ENCODE measurements at regions not wholly inside any gene's neighbourhood (a gene's known extent, or its start where the extent isn't known, plus 50 kb on each side); places are given as distances from the start of the nearest gene placed in this dataset.

GRCh38 chr7:84803979-84804378 lies 382.9 kb downstream of the SEMA3D start:
- peaks cover 2% of the 10 kb centered on the region for H3K9me3 Mint-ChIP-seq
- no peaks in the 10 kb centered on the region for H3K36me3 Mint-ChIP-seq (ENCODE audit: low read depth)
- no peak for DNase-seq
- no peaks in the 10 kb centered on the region for H3K4me1 Mint-ChIP-seq
- H3K4me3 Mint-ChIP-seq = no peak overlapping the region
- TF ChIP-seq CTCF (IDR thresholded peaks at IDR 0.05) = no peak
- ATAC-seq (ENCODE audit: low read depth) = no peak
- ChIA-PET CTCF (no interaction called here), POLR2A (no interaction called here)
- H3K27me3 Mint-ChIP-seq = no peaks in the 10 kb centered on the region
- intact Hi-C loops (cut with micrococcal nuclease) = no loop called here
- H3K27ac Mint-ChIP-seq = no peak overlapping the region

- DNase-seq = no peak
- ATAC-seq (ENCODE audit: low read depth) = no peak
- POLR2A ChIA-PET = no interaction called here
- H3K27ac Mint-ChIP-seq = no peak overlapping the region
- H3K36me3 Mint-ChIP-seq (ENCODE audit: low read depth) = no peaks in the 10 kb centered on the region
- no peaks in the 10 kb centered on the region for H3K27me3 Mint-ChIP-seq
- no peaks in the 10 kb centered on the region for H3K4me1 Mint-ChIP-seq
- intact Hi-C loops (cut with micrococcal nuclease) = no loop called here
- no peak for TF ChIP-seq CTCF (IDR thresholded peaks at IDR 0.05)
- CTCF ChIA-PET = no interaction called here
- peaks cover 3% of the 10 kb centered on the region for H3K9me3 Mint-ChIP-seq
- H3K4me3 Mint-ChIP-seq = no peak overlapping the region
Observed at GRCh38 chr7:84801396-84801795, 385.5 kb downstream of the SEMA3D start.

GRCh38 chr7:84800846-84801245 lies 386.0 kb downstream of the SEMA3D start:
- Mint-ChIP-seq H3K27me3 (no peaks in the 10 kb centered on the region), H3K36me3 (ENCODE audit: low read depth) (no peaks in the 10 kb centered on the region), H3K9me3 (peaks cover 3% of the 10 kb centered on the region), H3K4me3 (no peak overlapping the region), H3K4me1 (no peaks in the 10 kb centered on the region), H3K27ac (no peak overlapping the region)
- TF ChIP-seq CTCF (IDR thresholded peaks at IDR 0.05) = no peak
- ATAC-seq (ENCODE audit: low read depth) (no peak), DNase-seq (no peak)
- POLR2A ChIA-PET = no interaction called here
- intact Hi-C loops (cut with micrococcal nuclease) = no loop called here
- CTCF ChIA-PET = no interaction called here

- ATAC-seq (ENCODE audit: low read depth) = no peak
- Mint-ChIP-seq H3K4me3 (no peak overlapping the region), H3K9me3 (peaks cover 5% of the 10 kb centered on the region), H3K36me3 (ENCODE audit: low read depth) (no peaks in the 10 kb centered on the region), H3K27me3 (no peaks in the 10 kb centered on the region), H3K4me1 (no peaks in the 10 kb centered on the region), H3K27ac (no peak overlapping the region)
- no peak for TF ChIP-seq CTCF (IDR thresholded peaks at IDR 0.05)
- CTCF ChIA-PET = no interaction called here
- intact Hi-C loops (cut with micrococcal nuclease) = no loop called here
- POLR2A ChIA-PET = no interaction called here
- DNase-seq = no peak
Observed at GRCh38 chr7:84799106-84799505, 387.8 kb downstream of the SEMA3D start.

GRCh38 chr7:84792231-84792893 lies 394.5 kb downstream of the SEMA3D start:
- intact Hi-C loops (cut with micrococcal nuclease) = no loop called here
- H3K27ac Mint-ChIP-seq = no peak overlapping the region
- H3K27me3 Mint-ChIP-seq = no peaks in the 10 kb centered on the region
- H3K4me3 Mint-ChIP-seq = no peak overlapping the region
- H3K4me1 Mint-ChIP-seq = no peaks in the 10 kb centered on the region
- H3K36me3 Mint-ChIP-seq (ENCODE audit: low read depth) = no peaks in the 10 kb centered on the region
- POLR2A ChIA-PET = no interaction called here
- ATAC-seq (ENCODE audit: low read depth) (no peak), DNase-seq (no peak)
- no peak for TF ChIP-seq CTCF (IDR thresholded peaks at IDR 0.05)
- peaks cover 5% of the 10 kb centered on the region for H3K9me3 Mint-ChIP-seq
- CTCF ChIA-PET = no interaction called here
